Endothelial cell of umbilical vein (primary cell): ENCODE measurements at regions not wholly inside any gene's neighbourhood (a gene's known extent, or its start where the extent isn't known, plus 50 kb on each side); places are given as distances from the start of the nearest gene placed in this dataset.

ENCODE experiments used
- BruUV-seq: library from RNA; stranded (reverse); fragments of 400-500 nt; replicated peaks from 2 replicates; lab custom pipeline; 2021; lab: Mats Ljungman, UMichigan
- CTCF ChIA-PET: fragments of 300-600, 350-600 bp; sonication (Branson Sonifier 250); formaldehyde crosslinking; loops from one replicate; lab custom pipeline; 2021; ENCODE audit warnings: antibody characterized with exemption, inconsistent platforms; lab: Charles Lee
- POLR2A ChIA-PET: fragments of 300-600, 350-600 bp; sonication (Branson Sonifier 250); formaldehyde crosslinking; loops from one replicate; lab custom pipeline; 2021; ENCODE audit warnings: antibody characterized with exemption, inconsistent platforms; lab: Charles Lee
- DNase-seq: peaks from one replicate; pipeline ENCODE4 v3.0.0-alpha.2; 2011; ENCODE audit warnings: low read depth, low spot score
- FAIRE-seq: peaks from 2 replicates; lab custom pipeline; 2011; peaks lifted over from hg19 to GRCh38; lab: Jason Lieb, UNC
- H2AFZ ChIP-seq: 2 replicates; pipeline ENCODE4 v1.6.0; 2012; ENCODE audit warnings: low read depth, low read length, control low read depth, inconsistent platforms
- H3K27ac ChIP-seq: 2 replicates; pipeline ENCODE4 v1.5.1; 2011; ENCODE audit warnings: low read depth, mild to moderate bottlenecking, control low read depth, low read length, moderate library complexity; ENCODE audit not compliant: insufficient read depth
- H3K27me3 ChIP-seq, 2 experiments: 2 replicates each; pipeline versions ENCODE4 v1.6.0 to v1.6.1; 2011; ENCODE audit warnings: low read length in 2 of 2, mixed read lengths in 1 of 2; ENCODE audit not compliant: control insufficient read depth in 2 of 2, insufficient read depth in 2 of 2
- H3K36me3 ChIP-seq, 2 experiments: 2 replicates in 1 of 2; 3 replicates in 1 of 2; pipeline ENCODE4 v1.5.1; 2011; ENCODE audit warnings: low read length in 2 of 2, mild to moderate bottlenecking in 1 of 2, moderate library complexity in 1 of 2; ENCODE audit not compliant: control insufficient read depth in 2 of 2, insufficient read depth in 2 of 2; ENCODE audit errors: extremely low read depth in 1 of 2
- H3K4me1 ChIP-seq: 3 replicates; pipeline ENCODE4 v1.5.1; 2011; ENCODE audit warnings: mild to moderate bottlenecking, low read length; ENCODE audit not compliant: control insufficient read depth, insufficient read depth; ENCODE audit errors: extremely low read depth
- H3K4me2 ChIP-seq: 2 replicates; pipeline ENCODE4 v1.6.1; 2011; ENCODE audit warnings: low read length, control low read depth, mixed read lengths; ENCODE audit not compliant: insufficient read depth
- H3K4me3 ChIP-seq, 3 experiments: fragments of 200-600 bp in 1 of 3; sonication (generic), shearing (Covaris generic) in 1 of 3; replicated peaks in 1 of 3; 2 replicates each; pipeline ENCODE4 v1.5.1; 2011 to 2016; ENCODE audit warnings: control low read depth in 3 of 3, low read length in 3 of 3, mild to moderate bottlenecking in 2 of 3, inconsistent platforms in 1 of 3, low read depth in 1 of 3, moderate library complexity in 1 of 3; ENCODE audit not compliant: insufficient read depth in 1 of 3
- H3K79me2 ChIP-seq: 2 replicates; pipeline ENCODE4 v1.6.0; 2012; ENCODE audit warnings: low read length, inconsistent platforms; ENCODE audit not compliant: control insufficient read depth, insufficient read depth
- H3K9ac ChIP-seq: replicated peaks from 2 replicates; pipeline ENCODE3; 2011; ENCODE audit warnings: low read length, control low read depth; ENCODE audit not compliant: insufficient read depth; ENCODE audit errors: extremely low read depth
- H3K9me1 ChIP-seq: replicated peaks from 3 replicates; pipeline ENCODE4 v1.6.0; 2011; ENCODE audit warnings: mild to moderate bottlenecking, low read length; ENCODE audit not compliant: control insufficient read depth, insufficient read depth; ENCODE audit errors: extremely low read depth
- H3K9me3 ChIP-seq: replicated peaks from 2 replicates; pipeline ENCODE4 v1.5.1; 2012; ENCODE audit warnings: low read length, inconsistent platforms; ENCODE audit not compliant: control insufficient read depth, insufficient read depth
- H4K20me1 ChIP-seq: replicated peaks from 2 replicates; pipeline ENCODE3; 2011; ENCODE audit warnings: mild to moderate bottlenecking, low read length; ENCODE audit not compliant: control insufficient read depth, insufficient read depth; ENCODE audit errors: extremely low read depth
- FOS ChIP-seq: IDR thresholded peaks from 2 replicates; pipeline ENCODE4 v1.6.1; 2011; ENCODE audit warnings: mild to moderate bottlenecking, low read length, moderate library complexity, borderline replicate concordance; ENCODE audit not compliant: insufficient read depth
- GATA2 ChIP-seq: IDR thresholded peaks from 2 replicates; pipeline ENCODE4 v1.7.0; 2011; ENCODE audit warnings: low read depth, mild to moderate bottlenecking, moderate library complexity, mixed read lengths, low read length; ENCODE audit not compliant: insufficient read length, insufficient read depth
- MYC ChIP-seq: IDR thresholded peaks from one replicate; pipeline ENCODE4 v1.6.1; 2011; ENCODE audit warnings: mild to moderate bottlenecking, low read depth, low read length
- POLR2A ChIP-seq: IDR thresholded peaks from 2 replicates; pipeline ENCODE4 v1.6.1; 2012; ENCODE audit warnings: low read depth, mild to moderate bottlenecking, control low read depth, low read length
- POLR2AphosphoS5 ChIP-seq: IDR thresholded peaks from 2 replicates; pipeline ENCODE4 v1.6.1; 2012; ENCODE audit warnings: low read depth, mild to moderate bottlenecking, control low read depth, low read length, moderate library complexity; ENCODE audit not compliant: insufficient read depth
- dilution Hi-C: fragments of 300-500 bp; cut with MboI; formaldehyde crosslinking; loops from one replicate; pipeline ENCODE4 v1.15.0; 2019; ENCODE audit warnings: low sequenced_read_pairs; ENCODE audit not compliant: extremely low pct_ligation_motif_present
- intact Hi-C: fragments of 100-400 bp; cut with micrococcal nuclease; formaldehyde crosslinking; loops from one replicate; pipeline ENCODE4 v1.10.0; 2022
- TF ChIP-seq, protein P1 (sequence below), 2 donors: IDR thresholded peaks; 1 replicate in 1 of 2; 2 replicates in 1 of 2; pipeline ENCODE4 v1.5.1; 2011; ENCODE audit warnings: low read length in 2 of 2, mild to moderate bottlenecking in 2 of 2, moderate library complexity in 2 of 2, control low read depth in 1 of 2, inconsistent platforms in 1 of 2, low read depth in 1 of 2; ENCODE audit not compliant: insufficient read depth in 1 of 2; ENCODE audit errors: extremely low read depth in 1 of 2
- TF ChIP-seq, protein P2 (sequence below): IDR thresholded peaks from 2 replicates; pipeline ENCODE4 v1.6.1; 2011; ENCODE audit not compliant: insufficient read depth, insufficient read length

DNA sequence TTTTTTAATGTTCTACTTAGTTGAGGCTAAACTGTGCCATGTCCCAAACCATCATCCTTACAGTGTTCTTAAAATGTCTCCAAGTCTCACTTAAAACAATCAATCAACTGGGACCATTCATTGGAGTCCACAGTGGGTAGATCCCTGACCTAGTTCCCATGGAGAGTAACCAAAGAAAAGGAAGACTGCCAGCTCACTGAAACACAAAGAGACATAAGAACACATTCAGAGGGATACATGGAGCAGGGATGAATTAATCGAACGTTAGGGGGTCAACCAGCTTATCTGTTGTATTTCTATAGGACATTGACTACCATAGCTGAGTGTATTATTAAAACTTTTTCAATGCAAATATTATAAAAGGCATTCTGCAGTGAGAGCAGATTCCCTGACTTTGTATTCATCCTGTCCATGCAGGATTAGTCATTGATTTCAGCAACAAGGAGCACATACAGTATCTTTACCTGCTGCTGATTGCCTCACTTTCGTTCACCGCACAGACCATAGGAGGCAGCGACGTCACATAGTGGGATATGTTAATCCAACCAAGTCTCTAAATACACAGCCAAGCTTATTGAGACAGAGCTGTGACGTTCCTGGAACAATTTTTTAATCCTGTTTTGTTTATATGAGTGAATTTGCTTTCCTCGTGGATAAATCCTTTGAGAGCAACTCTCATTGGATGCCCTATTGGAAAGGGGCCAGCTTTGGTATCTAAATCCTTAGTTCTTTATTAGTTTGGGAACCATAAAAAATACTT, 364.9 kb upstream of the RBMS3 start:
- dilution Hi-C loops (no loop called here), intact Hi-C loops (loop anchor here (1.0 to 5.0 kb wide), 13 partner anchors 149 to 1283 kb away; no protein-coding TSS in a partner anchor)
- H3K9ac ChIP-seq = peak overlapping the region; percentile 71
- no peaks in the 10 kb centered on the region for H3K9me3 ChIP-seq
- FAIRE-seq (peak; percentile 46), DNase-seq (peak; percentile 80)
- H4K20me1 ChIP-seq = no peaks in the 10 kb centered on the region
- TF ChIP-seq, protein P1, sequence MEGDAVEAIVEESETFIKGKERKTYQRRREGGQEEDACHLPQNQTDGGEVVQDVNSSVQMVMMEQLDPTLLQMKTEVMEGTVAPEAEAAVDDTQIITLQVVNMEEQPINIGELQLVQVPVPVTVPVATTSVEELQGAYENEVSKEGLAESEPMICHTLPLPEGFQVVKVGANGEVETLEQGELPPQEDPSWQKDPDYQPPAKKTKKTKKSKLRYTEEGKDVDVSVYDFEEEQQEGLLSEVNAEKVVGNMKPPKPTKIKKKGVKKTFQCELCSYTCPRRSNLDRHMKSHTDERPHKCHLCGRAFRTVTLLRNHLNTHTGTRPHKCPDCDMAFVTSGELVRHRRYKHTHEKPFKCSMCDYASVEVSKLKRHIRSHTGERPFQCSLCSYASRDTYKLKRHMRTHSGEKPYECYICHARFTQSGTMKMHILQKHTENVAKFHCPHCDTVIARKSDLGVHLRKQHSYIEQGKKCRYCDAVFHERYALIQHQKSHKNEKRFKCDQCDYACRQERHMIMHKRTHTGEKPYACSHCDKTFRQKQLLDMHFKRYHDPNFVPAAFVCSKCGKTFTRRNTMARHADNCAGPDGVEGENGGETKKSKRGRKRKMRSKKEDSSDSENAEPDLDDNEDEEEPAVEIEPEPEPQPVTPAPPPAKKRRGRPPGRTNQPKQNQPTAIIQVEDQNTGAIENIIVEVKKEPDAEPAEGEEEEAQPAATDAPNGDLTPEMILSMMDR (IDR thresholded peaks at IDR 0.05; ENCODE audit: extremely low read depth in 1 of 2, insufficient read depth in 1 of 2, low read depth in 1 of 2, low read length in 2 of 2) = peak; percentile 37 to 39
- no peak for TF ChIP-seq FOS
- no peak for TF ChIP-seq POLR2AphosphoS5
- no peak for TF ChIP-seq MYC
- TF ChIP-seq, protein P2, sequence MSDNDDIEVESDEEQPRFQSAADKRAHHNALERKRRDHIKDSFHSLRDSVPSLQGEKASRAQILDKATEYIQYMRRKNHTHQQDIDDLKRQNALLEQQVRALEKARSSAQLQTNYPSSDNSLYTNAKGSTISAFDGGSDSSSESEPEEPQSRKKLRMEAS = no peak
- TF ChIP-seq POLR2A = no peak
- TF ChIP-seq GATA2 = no peak
- H3K9me1 ChIP-seq = no peaks in the 10 kb centered on the region
- H3K4me2 ChIP-seq = peak overlapping the region; percentile 84
- ChIA-PET POLR2A (interaction anchor here (0.8 kb wide), 1 partner anchor 768 kb away, joined by 3 read pairs; no protein-coding TSS in a partner anchor), CTCF (interaction anchor here (0.6 to 4.2 kb wide), 58 partner anchors 8 to 1836 kb away, joined by 3 to 66 read pairs (median 4); partner anchors contain the start of gene RBMS3)
- H3K36me3 ChIP-seq = no peaks in the 10 kb centered on the region
- peak overlapping the region; percentile 57 for H3K27ac ChIP-seq
- H3K4me1 ChIP-seq = peaks cover 9% of the 10 kb centered on the region
- H3K79me2 ChIP-seq = no peaks in the 10 kb centered on the region
- BruUV-seq = no TSS peak
- H2AFZ ChIP-seq = peak overlapping the region; percentile 29
- H3K4me3 ChIP-seq = peak overlapping the region in 1 of 3 experiments; percentile 73
- no peaks in the 10 kb centered on the region for H3K27me3 ChIP-seq
